Smooth muscle cell (in vitro differentiated cells): ENCODE measurements at regions not wholly inside any gene's neighbourhood (a gene's known extent, or its start where the extent isn't known, plus 50 kb on each side); places are given as distances from the start of the nearest gene placed in this dataset.
A peak's percentile ranks its signal among the peaks of the same experiment; 100 is the strongest.

Experiments
- DNase-seq: peaks from one replicate; lab custom pipeline; 2025; ENCODE audit not compliant: unreplicated experiment; lab: John Stamatoyannopoulos, UW
- H2AFZ ChIP-seq: fragments of 200-600 bp; sonication (generic); 2 replicates; pipeline ENCODE4 v1.6.0; 2016; ENCODE audit warnings: antibody characterized with exemption, low read depth, mild to moderate bottlenecking
- H3F3A ChIP-seq: fragments of 200-600 bp; sonication (generic); 2 replicates; pipeline ENCODE4 v1.6.0; 2017; ENCODE audit warnings: antibody characterized with exemption, low read depth
- H3K27ac ChIP-seq: fragments of 200-600 bp; sonication (generic); 2 replicates; pipeline ENCODE4 v1.5.1; 2016; ENCODE audit warnings: low read depth, mild to moderate bottlenecking
- H3K27me3 ChIP-seq: fragments of 200-600 bp; sonication (generic); 2 replicates; pipeline ENCODE4 v1.6.1; 2016; ENCODE audit warnings: low read depth, mild to moderate bottlenecking
- H3K36me3 ChIP-seq: fragments of 200-600 bp; sonication (generic); 2 replicates; pipeline ENCODE4 v1.5.1; 2016; ENCODE audit warnings: low read depth
- H3K4me1 ChIP-seq: fragments of 200-600 bp; sonication (generic); 2 replicates; pipeline ENCODE4 v1.5.1; 2016; ENCODE audit warnings: low read depth
- H3K4me2 ChIP-seq: fragments of 200-600 bp; sonication (generic); 2 replicates; pipeline ENCODE4 v1.6.0; 2016; ENCODE audit warnings: mild to moderate bottlenecking
- H3K4me3 ChIP-seq: fragments of 200-600 bp; sonication (generic); 2 replicates; pipeline ENCODE4 v1.5.1; 2016; ENCODE audit warnings: mild to moderate bottlenecking
- H3K79me2 ChIP-seq: fragments of 200-600 bp; sonication (generic); 2 replicates; pipeline ENCODE4 v1.6.0; 2016; ENCODE audit warnings: low read depth, mild to moderate bottlenecking
- H3K9ac ChIP-seq: fragments of 200-600 bp; sonication (generic); 2 replicates; pipeline ENCODE4 v1.6.0; 2016; ENCODE audit warnings: low read depth
- H3K9me3 ChIP-seq: fragments of 200-600 bp; sonication (generic); replicated peaks from 2 replicates; pipeline ENCODE4 v1.5.1; 2016; ENCODE audit warnings: low read depth
- H4K20me1 ChIP-seq: fragments of 200-600 bp; sonication (generic); 2 replicates; pipeline ENCODE4 v1.6.0; 2016; ENCODE audit warnings: low read depth
- WGBS: methylation state at CpG from one replicate; pipeline ENCODE4 v1.1.7; 2016; ENCODE audit warnings: low lambda C conversion rate; 5-methylcytosine and 5-hydroxymethylcytosine counted together
- TF ChIP-seq, protein P1 (sequence below): fragments of 200-600 bp; sonication (generic); IDR thresholded peaks from 2 replicates; pipeline ENCODE4 v1.5.1; 2017; ENCODE audit warnings: borderline replicate concordance, mild to moderate bottlenecking, antibody characterized with exemption; ENCODE audit not compliant: insufficient read depth, poor library complexity, severe bottlenecking

DNA sequence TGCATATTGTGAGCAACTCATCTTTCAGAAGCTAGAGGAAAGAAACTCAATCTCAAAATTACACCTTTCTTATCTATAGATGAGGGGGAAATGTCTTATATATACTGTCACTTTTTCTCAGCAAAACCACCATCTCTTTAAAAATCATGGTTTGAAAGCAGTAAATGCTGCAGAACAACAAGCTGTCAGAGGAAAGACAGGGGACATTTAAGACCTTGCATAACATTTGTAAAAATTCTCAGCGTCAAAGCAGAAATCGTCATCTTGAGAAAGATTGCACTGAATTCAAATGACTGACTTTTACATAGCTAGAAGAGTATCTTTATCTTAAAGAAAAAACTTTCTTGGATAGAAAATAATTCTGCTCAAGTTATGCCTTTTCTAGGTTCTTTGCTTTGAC lies 122.2 kb upstream of the CADPS start:
- 84% methylated on average over 2 of the region's 2 CpGs for WGBS
- DNase-seq, result no peak
- no peaks in the 10 kb centered on the region for H3K9me3 ChIP-seq
- H3K4me3 ChIP-seq, result no peak overlapping the region
- no peak overlapping the region for H2AFZ ChIP-seq
- TF ChIP-seq, protein P1, sequence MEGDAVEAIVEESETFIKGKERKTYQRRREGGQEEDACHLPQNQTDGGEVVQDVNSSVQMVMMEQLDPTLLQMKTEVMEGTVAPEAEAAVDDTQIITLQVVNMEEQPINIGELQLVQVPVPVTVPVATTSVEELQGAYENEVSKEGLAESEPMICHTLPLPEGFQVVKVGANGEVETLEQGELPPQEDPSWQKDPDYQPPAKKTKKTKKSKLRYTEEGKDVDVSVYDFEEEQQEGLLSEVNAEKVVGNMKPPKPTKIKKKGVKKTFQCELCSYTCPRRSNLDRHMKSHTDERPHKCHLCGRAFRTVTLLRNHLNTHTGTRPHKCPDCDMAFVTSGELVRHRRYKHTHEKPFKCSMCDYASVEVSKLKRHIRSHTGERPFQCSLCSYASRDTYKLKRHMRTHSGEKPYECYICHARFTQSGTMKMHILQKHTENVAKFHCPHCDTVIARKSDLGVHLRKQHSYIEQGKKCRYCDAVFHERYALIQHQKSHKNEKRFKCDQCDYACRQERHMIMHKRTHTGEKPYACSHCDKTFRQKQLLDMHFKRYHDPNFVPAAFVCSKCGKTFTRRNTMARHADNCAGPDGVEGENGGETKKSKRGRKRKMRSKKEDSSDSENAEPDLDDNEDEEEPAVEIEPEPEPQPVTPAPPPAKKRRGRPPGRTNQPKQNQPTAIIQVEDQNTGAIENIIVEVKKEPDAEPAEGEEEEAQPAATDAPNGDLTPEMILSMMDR, result no peak
- no peaks in the 10 kb centered on the region for H3K27me3 ChIP-seq
- no peaks in the 10 kb centered on the region for H3F3A ChIP-seq
- no peaks in the 10 kb centered on the region for H4K20me1 ChIP-seq
- H3K79me2 ChIP-seq, result no peaks in the 10 kb centered on the region
- no peak overlapping the region for H3K27ac ChIP-seq
- H3K4me2 ChIP-seq, result no peak overlapping the region
- H3K9ac ChIP-seq, result no peak overlapping the region
- no peaks in the 10 kb centered on the region for H3K36me3 ChIP-seq
- peaks cover 5% of the 10 kb centered on the region for H3K4me1 ChIP-seq

DNA sequence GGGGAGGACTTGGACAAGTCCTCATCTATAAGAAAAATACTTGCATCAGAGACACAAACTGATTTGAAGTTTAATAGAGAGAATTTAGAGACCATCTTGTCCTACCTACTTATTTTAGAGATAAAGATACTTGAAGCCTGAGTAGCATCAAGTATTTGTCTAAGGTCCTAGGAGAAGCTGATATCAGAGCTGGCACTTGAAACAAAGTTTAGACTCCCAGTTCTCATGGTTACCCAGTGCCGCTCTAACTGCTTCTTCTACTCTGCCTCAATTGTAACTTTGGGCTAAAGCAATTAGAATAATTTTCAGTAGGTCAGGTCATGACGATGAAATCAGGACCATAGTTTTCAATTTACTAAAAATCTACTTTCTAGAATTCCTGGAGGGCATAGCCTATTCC lies 123.9 kb upstream of the CADPS start:
- H3K4me2 ChIP-seq, result no peak overlapping the region
- H3K36me3 ChIP-seq, result no peaks in the 10 kb centered on the region
- WGBS, result 50% methylated on average over 2 of the region's 2 CpGs
- TF ChIP-seq, protein P1, result no peak
- no peak overlapping the region for H3K9ac ChIP-seq
- no peak for DNase-seq
- H3K9me3 ChIP-seq, result no peaks in the 10 kb centered on the region
- no peak overlapping the region for H2AFZ ChIP-seq
- H4K20me1 ChIP-seq, result no peaks in the 10 kb centered on the region
- H3K27ac ChIP-seq, result no peak overlapping the region
- no peaks in the 10 kb centered on the region for H3F3A ChIP-seq
- no peak overlapping the region for H3K4me3 ChIP-seq
- no peaks in the 10 kb centered on the region for H3K27me3 ChIP-seq
- H3K4me1 ChIP-seq, result peaks cover 5% of the 10 kb centered on the region
- H3K79me2 ChIP-seq, result no peaks in the 10 kb centered on the region

DNA sequence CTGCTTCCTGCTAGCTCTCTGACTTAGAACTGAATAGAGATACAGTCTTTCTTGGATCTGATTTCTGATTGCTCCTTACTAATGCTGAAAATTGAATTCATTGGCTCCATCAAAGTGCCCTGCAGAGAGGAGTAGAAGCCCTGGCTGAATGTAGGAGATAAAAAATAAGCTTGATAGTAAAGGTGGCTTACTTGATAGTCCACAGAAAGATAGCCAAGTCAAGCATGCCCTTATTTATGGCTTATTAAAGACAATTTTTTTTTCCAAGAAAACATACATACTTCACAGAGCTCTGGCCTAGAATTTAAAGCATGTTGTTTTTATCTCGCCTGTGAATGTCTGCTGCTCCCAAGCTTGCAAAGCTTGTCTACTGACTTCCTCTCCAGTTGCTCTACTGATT lies 124.6 kb upstream of the CADPS start:
- H3K79me2 ChIP-seq, result no peaks in the 10 kb centered on the region
- no peaks in the 10 kb centered on the region for H3K27me3 ChIP-seq
- H3K4me2 ChIP-seq, result no peak overlapping the region
- no peaks in the 10 kb centered on the region for H3K36me3 ChIP-seq
- H4K20me1 ChIP-seq, result no peaks in the 10 kb centered on the region
- peak overlapping the region; percentile 23 for H2AFZ ChIP-seq
- no peaks in the 10 kb centered on the region for H3F3A ChIP-seq
- no peak overlapping the region for H3K4me3 ChIP-seq
- H3K27ac ChIP-seq, result no peak overlapping the region
- H3K9ac ChIP-seq, result no peak overlapping the region
- 73% methylated on average over 1 of the region's 1 CpG for WGBS
- H3K4me1 ChIP-seq, result peaks cover 5% of the 10 kb centered on the region
- no peaks in the 10 kb centered on the region for H3K9me3 ChIP-seq
- TF ChIP-seq, protein P1, result no peak
- DNase-seq, result no peak

DNA sequence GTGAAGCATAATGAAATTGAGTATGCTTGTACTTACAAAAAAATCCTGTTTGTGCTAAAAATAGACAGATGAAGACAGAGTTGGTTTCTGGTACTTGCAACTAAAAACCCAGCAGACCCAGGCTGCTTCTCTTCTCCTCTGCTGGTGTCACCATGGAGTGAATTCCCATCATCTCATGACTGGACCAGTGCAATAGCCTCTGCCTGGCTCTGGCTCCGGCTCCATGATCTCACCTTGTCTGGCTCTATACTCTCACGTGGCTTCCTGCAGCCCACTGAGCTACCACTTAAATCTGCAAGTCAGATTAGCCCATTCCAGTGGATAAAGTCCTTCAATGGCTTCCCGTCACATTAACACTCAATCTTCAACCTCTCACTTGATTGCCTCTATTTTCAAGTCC lies 129.2 kb upstream of the CADPS start:
- H2AFZ ChIP-seq, result no peak overlapping the region
- no peak overlapping the region for H3K27ac ChIP-seq
- H4K20me1 ChIP-seq, result no peaks in the 10 kb centered on the region
- DNase-seq, result no peak
- H3K79me2 ChIP-seq, result no peaks in the 10 kb centered on the region
- no peaks in the 10 kb centered on the region for H3K4me1 ChIP-seq
- no peak overlapping the region for H3K4me3 ChIP-seq
- WGBS, result 92% methylated on average over 3 of the region's 3 CpGs
- no peaks in the 10 kb centered on the region for H3K9me3 ChIP-seq
- H3K4me2 ChIP-seq, result no peak overlapping the region
- TF ChIP-seq, protein P1, result no peak
- H3K9ac ChIP-seq, result no peak overlapping the region
- no peaks in the 10 kb centered on the region for H3F3A ChIP-seq
- no peaks in the 10 kb centered on the region for H3K27me3 ChIP-seq
- H3K36me3 ChIP-seq, result no peaks in the 10 kb centered on the region
